ENCODE measurements at regions not wholly inside any gene's neighbourhood (a gene's known extent, or its start where the extent isn't known, plus 50 kb on each side); places are given as distances from the start of the nearest gene placed in this dataset.
"Not testable (repeated sequence)": the region's sequence is repeated elsewhere in the genome, so short reads cannot be mapped to it uniquely, and the experiment has no call there.

DNA sequence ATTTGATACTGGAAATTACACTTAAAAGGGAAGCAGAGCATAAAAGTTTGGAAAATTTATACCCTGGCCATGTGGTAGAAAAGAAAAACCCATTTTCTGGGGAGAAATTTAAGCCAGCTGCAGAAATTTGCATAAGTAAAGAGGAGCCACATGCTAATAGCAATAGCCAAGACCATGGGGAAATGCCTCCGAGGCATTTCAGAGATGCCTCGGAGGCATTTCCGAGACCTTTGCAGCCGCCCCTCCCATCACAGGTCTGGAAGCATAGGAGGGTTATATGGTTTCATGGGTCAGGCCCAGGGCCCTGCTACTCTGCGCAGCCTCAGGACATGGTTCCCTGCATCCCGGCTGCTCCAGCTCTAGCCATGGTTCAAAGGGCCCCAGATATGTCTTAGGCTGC, 49.9 kb upstream of the NBPF11 start:
- not testable (repeated sequence) for H3K4me3 Mint-ChIP-seq; H3K27me3 Mint-ChIP-seq; ATAC-seq (ENCODE audit: low read depth in 2 of 2); H3K4me1 Mint-ChIP-seq; H3K9me3 Mint-ChIP-seq; H3K36me3 Mint-ChIP-seq; H3K27ac Mint-ChIP-seq; DNase-seq
